ENCODE measurements at regions not wholly inside any gene's neighbourhood (a gene's known extent, or its start where the extent isn't known, plus 50 kb on each side); places are given as distances from the start of the nearest gene placed in this dataset.

DNA sequence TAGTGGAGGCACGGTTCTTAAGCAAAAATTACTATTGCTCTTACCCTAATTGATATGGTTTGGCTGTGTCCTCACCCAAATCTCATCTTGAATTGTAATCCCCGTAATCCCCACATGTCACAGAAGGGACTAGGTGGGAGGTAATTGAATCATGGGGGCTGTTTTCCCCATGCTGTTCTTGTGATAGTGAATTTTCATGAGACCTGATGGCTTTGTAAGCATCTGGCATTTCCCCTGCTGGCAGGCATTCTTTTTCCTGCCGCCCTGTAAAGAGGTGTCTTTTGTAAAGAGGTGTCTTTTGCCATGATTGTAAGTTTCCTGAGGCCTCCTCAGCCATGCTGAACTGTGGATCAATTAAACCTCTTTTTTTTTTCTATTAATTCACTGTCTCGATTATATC, 1691.8 kb upstream of the SLC39A10 start:
- H3K27ac ChIP-seq = no peak overlapping the region
- no peaks in the 10 kb centered on the region for H3K4me1 ChIP-seq (ENCODE audit: low read depth)
- no peak overlapping the region for H3K4me3 ChIP-seq
- TF ChIP-seq, protein P1, sequence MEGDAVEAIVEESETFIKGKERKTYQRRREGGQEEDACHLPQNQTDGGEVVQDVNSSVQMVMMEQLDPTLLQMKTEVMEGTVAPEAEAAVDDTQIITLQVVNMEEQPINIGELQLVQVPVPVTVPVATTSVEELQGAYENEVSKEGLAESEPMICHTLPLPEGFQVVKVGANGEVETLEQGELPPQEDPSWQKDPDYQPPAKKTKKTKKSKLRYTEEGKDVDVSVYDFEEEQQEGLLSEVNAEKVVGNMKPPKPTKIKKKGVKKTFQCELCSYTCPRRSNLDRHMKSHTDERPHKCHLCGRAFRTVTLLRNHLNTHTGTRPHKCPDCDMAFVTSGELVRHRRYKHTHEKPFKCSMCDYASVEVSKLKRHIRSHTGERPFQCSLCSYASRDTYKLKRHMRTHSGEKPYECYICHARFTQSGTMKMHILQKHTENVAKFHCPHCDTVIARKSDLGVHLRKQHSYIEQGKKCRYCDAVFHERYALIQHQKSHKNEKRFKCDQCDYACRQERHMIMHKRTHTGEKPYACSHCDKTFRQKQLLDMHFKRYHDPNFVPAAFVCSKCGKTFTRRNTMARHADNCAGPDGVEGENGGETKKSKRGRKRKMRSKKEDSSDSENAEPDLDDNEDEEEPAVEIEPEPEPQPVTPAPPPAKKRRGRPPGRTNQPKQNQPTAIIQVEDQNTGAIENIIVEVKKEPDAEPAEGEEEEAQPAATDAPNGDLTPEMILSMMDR (IDR thresholded peaks at IDR 0.05; ENCODE audit: low read depth, low read length) = no peak
- no peaks in the 10 kb centered on the region for H3K9me3 ChIP-seq (ENCODE audit: low read depth)
- DNase-seq (ENCODE audit: low read depth in 1 of 2, low spot score in 1 of 2) = no peak
- no peaks in the 10 kb centered on the region for H3K27me3 ChIP-seq
- no peaks in the 10 kb centered on the region for H3K36me3 ChIP-seq

DNA sequence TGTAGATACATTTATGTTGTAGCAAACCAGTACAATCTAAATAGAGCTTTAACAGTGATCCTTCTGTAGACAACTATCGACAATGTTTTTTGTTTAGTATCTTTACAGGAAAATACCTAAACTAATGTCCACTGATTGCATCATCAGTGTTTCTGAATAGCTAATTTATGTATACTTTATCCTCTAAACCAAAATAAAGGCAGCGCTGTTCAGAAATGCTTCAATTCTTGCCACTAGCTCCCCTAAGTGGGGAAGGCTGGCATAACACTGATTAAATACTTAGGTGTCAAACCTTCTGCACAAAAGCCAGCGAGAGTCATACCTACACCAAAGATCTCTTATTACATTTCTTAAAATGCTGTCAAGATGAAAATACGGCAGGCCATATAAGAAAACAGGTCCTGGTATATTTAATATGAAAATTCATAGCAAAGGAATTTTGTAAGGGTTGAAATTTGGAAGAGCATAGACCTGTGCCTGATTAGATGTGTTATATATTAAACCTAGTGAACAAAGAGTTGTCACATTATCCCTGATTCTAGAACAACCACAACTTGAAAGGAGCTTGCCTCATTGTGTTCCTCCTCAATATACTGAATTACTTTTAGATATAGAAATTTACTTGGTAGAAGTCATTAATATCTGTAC, 1693.4 kb upstream of the SLC39A10 start:
- Histone ChIP-seq H3K4me3 (no peak overlapping the region), H3K4me1 (ENCODE audit: low read depth) (no peaks in the 10 kb centered on the region), H3K9me3 (ENCODE audit: low read depth) (no peaks in the 10 kb centered on the region), H3K27me3 (no peaks in the 10 kb centered on the region), H3K36me3 (no peaks in the 10 kb centered on the region), H3K27ac (no peak overlapping the region)
- TF ChIP-seq, protein P1 (IDR thresholded peaks at IDR 0.05; ENCODE audit: low read depth, low read length) = peak; percentile 71
- peak; percentile 45 to 73 for DNase-seq (ENCODE audit: low read depth in 1 of 2, low spot score in 1 of 2)

DNA sequence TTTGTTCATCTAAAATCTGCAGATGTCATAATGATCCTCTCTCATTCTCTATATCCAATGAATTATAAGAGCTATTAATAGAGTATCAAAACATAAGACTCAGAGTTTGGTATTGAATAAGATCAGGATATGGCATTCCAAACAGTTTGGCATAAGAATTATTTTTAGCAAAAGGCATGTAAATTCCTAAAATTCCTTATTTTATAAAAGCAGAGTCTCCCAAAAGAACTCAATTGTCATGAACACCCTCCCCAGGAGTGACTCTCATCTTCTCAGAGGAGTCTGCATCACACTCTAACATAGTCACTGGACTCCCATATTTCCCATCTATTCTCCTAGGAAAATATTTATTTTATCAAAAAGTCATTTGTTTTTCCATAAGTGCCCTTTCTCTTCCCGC, 1710.2 kb upstream of the SLC39A10 start:
- Histone ChIP-seq H3K36me3 (no peaks in the 10 kb centered on the region), H3K27me3 (no peaks in the 10 kb centered on the region), H3K9me3 (ENCODE audit: low read depth) (no peaks in the 10 kb centered on the region), H3K4me3 (no peak overlapping the region), H3K4me1 (ENCODE audit: low read depth) (no peaks in the 10 kb centered on the region), H3K27ac (no peak overlapping the region)
- TF ChIP-seq, protein P1 (IDR thresholded peaks at IDR 0.05; ENCODE audit: low read depth, low read length) = no peak
- no peak for DNase-seq (ENCODE audit: low read depth in 1 of 2, low spot score in 1 of 2)

DNA sequence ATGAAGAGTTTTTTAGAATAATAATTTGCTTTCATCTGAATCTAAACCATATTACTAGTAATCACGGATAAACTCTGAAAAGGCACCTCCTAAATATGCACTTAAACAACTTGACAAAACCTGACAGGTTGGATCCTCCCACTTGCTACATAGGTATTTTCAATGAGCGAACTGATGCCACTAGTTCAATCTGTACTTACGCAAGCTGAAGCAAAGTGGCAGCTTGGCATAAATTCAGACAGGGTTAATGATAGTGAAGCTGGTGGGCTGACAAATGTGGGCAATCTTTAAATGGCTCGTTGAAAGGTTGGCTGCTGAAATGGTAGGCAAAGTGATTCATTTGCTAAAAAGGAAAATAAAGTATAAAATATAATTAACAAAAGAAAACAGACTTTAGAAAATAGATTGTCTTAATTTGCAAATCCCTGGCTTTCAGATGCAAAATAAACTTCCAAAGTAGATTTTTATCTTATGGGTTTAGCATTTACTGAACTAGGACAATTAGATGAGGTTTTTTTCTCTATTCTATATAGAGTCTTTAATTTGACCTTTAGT, 1713.5 kb upstream of the SLC39A10 start:
- no peaks in the 10 kb centered on the region for H3K4me1 ChIP-seq (ENCODE audit: low read depth)

DNA sequence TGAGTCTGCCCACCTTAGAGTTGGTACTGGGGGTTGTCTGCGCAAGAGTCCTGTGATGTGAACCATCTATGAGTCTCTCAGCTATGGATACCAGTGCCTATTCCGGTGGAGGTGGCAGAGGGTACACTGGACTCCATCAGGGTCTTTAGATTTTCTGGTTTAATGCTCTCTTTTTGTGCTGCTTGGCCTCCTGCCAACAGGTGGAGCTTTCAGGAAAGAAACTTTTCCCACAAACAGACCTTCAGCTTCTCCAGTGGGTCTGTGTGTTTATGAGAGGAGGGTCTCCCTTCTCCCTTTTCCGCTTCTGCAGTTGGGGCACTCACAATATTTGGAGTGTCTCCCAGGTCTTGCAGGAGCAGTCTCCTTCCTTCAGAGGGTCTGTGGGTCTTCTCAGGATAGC, 1721.9 kb upstream of the SLC39A10 start:
- Histone ChIP-seq H3K36me3 (no peaks in the 10 kb centered on the region), H3K27me3 (no peaks in the 10 kb centered on the region), H3K27ac (no peak overlapping the region), H3K4me3 (no peak overlapping the region), H3K4me1 (ENCODE audit: low read depth) (no peaks in the 10 kb centered on the region), H3K9me3 (ENCODE audit: low read depth) (no peaks in the 10 kb centered on the region)
- no peak for DNase-seq (ENCODE audit: low read depth in 1 of 2, low spot score in 1 of 2)
- TF ChIP-seq, protein P1 (IDR thresholded peaks at IDR 0.05; ENCODE audit: low read depth, low read length) = no peak

More for the DNA sequence above, 1713.5 kb upstream of the SLC39A10 start:
- TF ChIP-seq, protein P1 (IDR thresholded peaks at IDR 0.05; ENCODE audit: low read depth, low read length) = no peak
- Histone ChIP-seq H3K27ac (no peak overlapping the region), H3K4me3 (no peak overlapping the region), H3K9me3 (ENCODE audit: low read depth) (no peaks in the 10 kb centered on the region), H3K27me3 (no peaks in the 10 kb centered on the region), H3K36me3 (no peaks in the 10 kb centered on the region)
- DNase-seq (ENCODE audit: low read depth in 1 of 2, low spot score in 1 of 2) = no peak
